HG03575 (cell line): ENCODE measurements at regions not wholly inside any gene's neighbourhood (a gene's known extent, or its start where the extent isn't known, plus 50 kb on each side); places are given as distances from the start of the nearest gene placed in this dataset.
"Not testable (repeated sequence)": the region's sequence is repeated elsewhere in the genome, so short reads cannot be mapped to it uniquely, and the experiment has no call there.

ENCODE experiments used
- ATAC-seq: cut with Tn5 transposase; IDR thresholded peaks from one replicate; pipeline ENCODE4 v1.9.1; 2021; ENCODE audit not compliant: unreplicated experiment, insufficient number of reproducible peaks, low FRiP score; ENCODE audit errors: extremely low read depth

DNA sequence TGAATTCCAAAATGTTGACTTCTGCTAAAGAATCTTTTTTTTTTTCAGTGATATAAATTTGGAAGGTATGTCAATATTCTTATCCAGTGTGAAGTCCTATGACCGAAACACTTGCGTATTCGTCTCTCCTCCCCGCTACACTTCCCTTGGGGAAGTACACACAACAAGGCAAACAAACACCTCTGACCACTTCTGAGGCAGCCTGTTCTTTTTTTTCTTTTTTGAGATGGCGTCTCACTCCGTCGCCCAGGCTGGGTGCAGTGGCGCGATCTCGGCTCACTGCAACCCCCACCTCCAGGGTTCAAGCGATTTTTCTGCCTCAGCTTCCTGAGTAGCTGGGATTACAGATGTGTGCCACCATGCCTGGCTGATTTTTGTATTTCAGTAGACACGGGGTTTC lies 78.1 kb upstream of the DHRSX start:
- ATAC-seq = no peak

DNA sequence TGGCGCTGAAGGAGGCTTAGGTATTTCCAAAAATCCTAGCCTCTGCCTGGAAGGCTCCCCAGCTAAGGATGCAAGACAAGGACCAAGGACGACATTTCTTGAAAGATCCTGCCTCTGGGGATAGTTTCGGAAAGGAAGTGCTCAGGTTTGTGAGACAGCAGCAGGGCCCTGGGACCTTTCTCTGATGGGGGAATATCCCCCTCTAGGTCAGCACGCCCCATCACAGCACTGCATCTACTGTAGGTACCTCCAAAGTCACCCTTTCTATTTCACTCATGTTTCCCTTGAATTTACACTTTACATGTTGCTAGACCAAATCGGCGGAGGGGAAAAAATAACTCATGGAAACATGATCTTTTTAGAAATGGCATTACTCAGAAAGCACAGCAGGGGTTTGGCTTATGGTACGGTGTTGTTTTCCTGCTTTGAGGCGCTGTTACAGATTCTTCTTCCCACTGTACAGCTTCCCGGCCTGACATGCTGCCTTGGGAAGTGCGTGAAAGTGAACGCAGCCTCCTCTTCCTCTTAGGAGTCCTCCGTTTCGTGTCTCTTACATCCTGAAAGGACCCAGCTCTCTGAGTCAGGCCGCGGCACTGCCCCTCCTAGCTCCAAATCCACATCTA lies 77.2 kb upstream of the DHRSX start:
- no peak for ATAC-seq

DNA sequence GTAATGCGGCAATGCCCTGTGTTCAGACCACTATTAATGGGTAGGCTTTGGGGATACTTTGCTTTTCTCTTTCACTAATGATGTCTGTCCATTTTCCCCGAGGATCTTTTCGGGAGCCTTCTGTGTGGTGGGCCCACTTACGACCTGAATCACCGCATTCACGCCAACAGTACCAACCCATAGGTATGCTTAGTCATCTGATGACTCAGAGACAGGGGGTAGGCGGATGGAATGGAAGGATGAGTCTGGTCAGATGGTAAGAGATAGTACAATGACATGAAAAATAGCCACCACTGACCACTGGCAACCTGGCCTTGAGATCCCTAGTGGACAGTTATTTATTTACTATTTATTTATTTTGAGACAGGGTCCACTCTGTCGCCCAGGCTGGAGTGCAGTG lies 76.0 kb upstream of the DHRSX start:
- no peak for ATAC-seq

DNA sequence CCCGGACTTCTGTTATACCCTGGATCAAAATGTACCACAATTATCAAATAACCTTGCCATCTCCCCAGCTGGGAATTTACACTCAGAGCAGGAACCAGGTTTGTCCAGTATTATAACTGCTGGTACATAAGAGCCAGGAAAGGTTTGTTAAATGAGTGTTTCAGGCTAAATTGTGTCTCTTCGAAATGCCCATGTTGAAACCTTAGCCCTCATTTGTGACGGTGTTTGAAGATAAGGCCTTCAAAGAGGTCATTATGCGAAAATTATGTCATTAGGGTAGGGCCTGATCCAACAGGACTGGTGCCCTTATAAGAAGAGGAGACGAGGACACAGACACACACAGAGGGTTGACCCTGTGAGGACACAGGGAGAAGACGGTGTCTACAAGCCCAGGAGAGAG lies 73.5 kb upstream of the DHRSX start:
- no peak for ATAC-seq

DNA sequence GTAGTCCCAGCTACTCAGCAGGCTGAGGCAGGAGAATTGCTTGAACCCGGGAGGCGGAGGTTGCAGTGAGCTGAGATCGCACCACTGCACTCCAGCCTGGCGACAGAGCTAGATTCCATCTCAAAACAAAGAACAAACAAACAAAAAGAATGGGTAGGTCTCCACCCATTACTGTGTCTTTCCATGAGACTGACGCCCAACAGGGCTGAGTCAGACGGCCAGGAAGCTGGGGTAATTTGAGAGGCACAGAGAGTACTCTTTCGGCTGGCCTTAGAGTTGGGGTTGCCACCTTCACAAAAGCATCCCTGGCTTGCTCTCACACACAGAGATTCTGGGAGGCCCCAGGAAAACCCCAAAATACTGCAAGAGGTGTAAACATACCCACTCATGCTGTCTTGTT lies 72.0 kb upstream of the DHRSX start:
- ATAC-seq = no peak

GRCh38 chrX:2568125-2568524 lies 67.3 kb upstream of the DHRSX start:
- ATAC-seq = no peak

GRCh38 chrX:2566055-2566454 lies 65.3 kb upstream of the DHRSX start:
- ATAC-seq = no peak

- no peak for ATAC-seq
Observed at GRCh38 chrX:2561456-2561855, 60.7 kb upstream of the DHRSX start.

GRCh38 chrX:2559124-2559523 lies 58.3 kb upstream of the DHRSX start:
- no peak for ATAC-seq

- ATAC-seq = no peak
Observed at GRCh38 chrX:2554891-2555290, 54.1 kb upstream of the DHRSX start.

GRCh38 chrX:2554066-2554465 lies 53.3 kb upstream of the DHRSX start:
- not testable (repeated sequence) for ATAC-seq

GRCh38 chrX:2552621-2553201 lies 51.9 kb upstream of the DHRSX start:
- no peak for ATAC-seq

DNA sequence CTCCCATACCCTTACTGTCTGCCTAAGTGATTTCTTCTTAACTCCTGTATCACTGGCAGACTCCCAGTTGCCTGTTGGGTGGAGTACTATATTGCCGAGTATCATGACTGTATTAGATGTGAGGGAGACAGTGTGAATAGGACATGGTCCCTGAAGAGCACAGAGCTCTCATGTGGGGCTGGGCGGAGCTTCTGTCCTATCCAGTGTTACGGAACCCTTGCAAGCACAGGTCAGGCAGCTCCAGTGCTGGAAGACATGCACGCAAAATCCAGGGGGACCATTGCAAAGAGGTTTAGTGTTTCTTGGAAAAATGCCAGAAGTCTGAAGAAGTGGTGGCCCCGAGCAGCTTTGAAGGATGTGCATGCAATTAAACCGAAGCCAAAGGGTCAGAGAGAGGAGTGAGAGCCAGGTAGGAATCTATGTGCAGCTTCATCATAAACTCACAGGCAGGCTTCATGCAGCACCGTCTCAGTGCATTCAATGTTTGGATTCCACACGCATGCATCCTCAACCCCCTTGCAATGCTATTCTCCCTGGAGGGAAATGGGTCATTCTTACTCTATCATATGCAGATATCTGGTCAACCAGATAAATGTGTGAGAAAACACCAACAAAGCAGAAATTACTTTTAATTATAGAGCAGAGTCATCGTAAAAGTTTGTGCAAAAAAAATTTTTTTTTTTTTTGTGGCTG lies 49.7 kb upstream of the DHRSX start:
- no peak for ATAC-seq
